Activated T-helper 1 cell treated with anti-CD3 and anti-CD28 coated beads, Interleukin-12 subunit alpha, Interleukin-12 subunit beta, Interleukin-2, Interleukin-4 antibody, amounts not matched to agents 30 ng/mL and 10 ng/mL and 1 ng/mL, durations not matched to agents 14 hours and 24 hours and 36 hours (primary cell): ENCODE measurements at regions not wholly inside any gene's neighbourhood (a gene's known extent, or its start where the extent isn't known, plus 50 kb on each side); places are given as distances from the start of the nearest gene placed in this dataset.
"Not testable (repeated sequence)": the region's sequence is repeated elsewhere in the genome, so short reads cannot be mapped to it uniquely, and the experiment has no call there.

ENCODE experiments used
- DNase-seq: peaks from one replicate; pipeline ENCODE4 v3.0.0; 2021; ENCODE audit warnings: low spot score
- H3K27ac Mint-ChIP-seq: one replicate; pipeline ENCODE4 v1.8.0; 2021; ENCODE audit warnings: mild to moderate bottlenecking, mixed read lengths
- H3K27me3 Mint-ChIP-seq: one replicate; pipeline ENCODE4 v1.8.0; 2022; ENCODE audit warnings: mild to moderate bottlenecking, moderate library complexity, mixed read lengths; ENCODE audit not compliant: insufficient read depth
- H3K36me3 Mint-ChIP-seq: one replicate; pipeline ENCODE4 v1.8.0; 2021; ENCODE audit warnings: low read depth, mixed read lengths
- H3K4me1 Mint-ChIP-seq: one replicate; pipeline ENCODE4 v1.8.0; 2021; ENCODE audit warnings: low read depth, mixed read lengths
- H3K4me3 Mint-ChIP-seq: one replicate; pipeline ENCODE4 v1.8.0; 2021; ENCODE audit warnings: mild to moderate bottlenecking, moderate library complexity, mixed read lengths
- H3K9me3 Mint-ChIP-seq: one replicate; pipeline ENCODE4 v1.8.0; 2021; ENCODE audit warnings: mixed read lengths
- intact Hi-C: fragments of 100-400 bp; cut with micrococcal nuclease; formaldehyde crosslinking; loops from one replicate; pipeline ENCODE4 v1.15.1; 2024

DNA sequence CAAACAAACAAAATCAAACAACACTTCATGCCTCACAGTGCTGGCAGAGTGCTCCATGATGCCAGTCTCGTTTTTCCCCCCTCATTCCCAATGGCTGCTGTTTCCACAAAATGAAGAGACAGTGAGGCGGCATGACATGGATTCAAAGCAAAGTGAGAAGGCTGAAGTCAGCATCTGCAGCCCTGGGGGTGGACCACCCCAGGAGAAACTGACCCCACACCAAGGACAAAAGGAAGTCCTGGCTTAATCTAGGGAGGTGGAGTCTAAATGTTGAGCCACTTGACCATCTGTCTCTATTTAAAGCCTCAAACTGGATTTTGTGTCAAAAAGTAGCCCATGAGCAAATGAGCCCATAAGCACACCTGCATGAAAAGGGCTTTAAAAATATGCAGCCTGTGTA lies 151.2 kb upstream of the RORA start:
- H3K4me3 Mint-ChIP-seq = no peak overlapping the region
- H3K27ac Mint-ChIP-seq = no peak overlapping the region
- H3K27me3 Mint-ChIP-seq = peaks cover 4% of the 10 kb centered on the region
- DNase-seq = no peak
- no peaks in the 10 kb centered on the region for H3K9me3 Mint-ChIP-seq
- H3K4me1 Mint-ChIP-seq = no peaks in the 10 kb centered on the region
- no peaks in the 10 kb centered on the region for H3K36me3 Mint-ChIP-seq
- intact Hi-C loops = no loop called here

GRCh38 chr15:61379005-61379404 lies 149.9 kb upstream of the RORA start:
- intact Hi-C loops = no loop called here
- DNase-seq = no peak
- Mint-ChIP-seq H3K27ac (no peak overlapping the region), H3K36me3 (no peaks in the 10 kb centered on the region), H3K27me3 (peaks cover 5% of the 10 kb centered on the region), H3K4me1 (no peaks in the 10 kb centered on the region), H3K4me3 (no peak overlapping the region), H3K9me3 (no peaks in the 10 kb centered on the region)

DNA sequence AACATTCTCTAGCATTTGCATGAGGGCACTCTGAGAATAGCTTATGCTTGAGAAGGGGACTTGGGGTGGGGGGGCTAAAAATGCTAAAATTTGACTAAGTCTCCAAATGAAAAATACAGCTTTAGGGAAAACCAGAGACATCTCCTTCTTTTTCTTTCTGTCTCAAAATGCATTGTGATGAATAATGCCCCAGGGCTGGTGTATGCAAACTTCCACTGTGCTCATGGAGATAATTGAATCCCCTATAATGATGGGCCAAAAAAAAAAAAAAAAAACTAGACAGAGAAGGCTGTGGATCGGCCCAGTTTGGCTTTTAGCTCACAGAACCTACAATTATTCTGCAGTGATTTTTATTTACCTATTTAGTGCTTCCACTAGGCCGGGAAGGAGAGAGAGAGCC lies 147.9 kb upstream of the RORA start:
- H3K27ac Mint-ChIP-seq = no peak overlapping the region
- no peaks in the 10 kb centered on the region for H3K9me3 Mint-ChIP-seq
- no peak for DNase-seq
- H3K4me3 Mint-ChIP-seq = no peak overlapping the region
- peaks cover 5% of the 10 kb centered on the region for H3K27me3 Mint-ChIP-seq
- H3K4me1 Mint-ChIP-seq = no peaks in the 10 kb centered on the region
- intact Hi-C loops = no loop called here
- no peaks in the 10 kb centered on the region for H3K36me3 Mint-ChIP-seq

- Mint-ChIP-seq H3K27me3 (peaks cover 4% of the 10 kb centered on the region), H3K9me3 (no peaks in the 10 kb centered on the region), H3K4me3 (no peak overlapping the region), H3K36me3 (no peaks in the 10 kb centered on the region), H3K4me1 (no peaks in the 10 kb centered on the region), H3K27ac (no peak overlapping the region)
- intact Hi-C loops = no loop called here
- no peak for DNase-seq
Observed at GRCh38 chr15:61376516-61376915, 147.4 kb upstream of the RORA start.

- Mint-ChIP-seq H3K36me3 (no peaks in the 10 kb centered on the region), H3K4me3 (no peak overlapping the region), H3K27me3 (peaks cover 3% of the 10 kb centered on the region), H3K9me3 (no peaks in the 10 kb centered on the region), H3K4me1 (no peaks in the 10 kb centered on the region), H3K27ac (no peak overlapping the region)
- intact Hi-C loops = no loop called here
- no peak for DNase-seq
Observed at GRCh38 chr15:61374848-61375247, 145.7 kb upstream of the RORA start.

GRCh38 chr15:61367953-61368352 lies 138.9 kb upstream of the RORA start:
- H3K4me1 Mint-ChIP-seq = no peaks in the 10 kb centered on the region
- no peak overlapping the region for H3K4me3 Mint-ChIP-seq
- H3K27ac Mint-ChIP-seq = no peak overlapping the region
- no peaks in the 10 kb centered on the region for H3K36me3 Mint-ChIP-seq
- no peak for DNase-seq
- intact Hi-C loops = no loop called here
- peaks cover 5% of the 10 kb centered on the region for H3K9me3 Mint-ChIP-seq
- H3K27me3 Mint-ChIP-seq = peaks cover 4% of the 10 kb centered on the region

DNA sequence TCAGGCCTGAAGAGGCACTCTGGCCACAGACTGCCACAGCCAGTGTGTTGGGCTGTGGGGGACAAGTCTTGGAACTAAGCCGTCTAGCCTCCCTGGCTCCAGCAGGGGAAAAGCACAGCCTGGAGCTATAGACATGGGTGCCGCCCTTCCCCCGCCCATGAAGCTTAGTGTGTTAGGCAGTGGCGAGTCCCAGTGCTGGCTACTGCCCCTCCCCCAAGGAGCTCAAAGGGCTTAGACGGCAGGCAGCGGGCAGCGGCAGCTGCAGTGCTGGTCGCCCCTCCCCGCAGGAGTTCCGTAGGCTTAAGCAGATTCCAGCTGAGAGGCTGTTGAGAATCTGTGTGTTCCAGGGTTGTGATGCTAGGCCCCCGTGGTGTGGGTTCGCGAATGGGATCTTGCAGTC lies 135.8 kb upstream of the RORA start:
- intact Hi-C loops = no loop called here
- no peak for DNase-seq
- H3K4me1 Mint-ChIP-seq = no peaks in the 10 kb centered on the region
- H3K9me3 Mint-ChIP-seq = peaks cover 5% of the 10 kb centered on the region
- no peak overlapping the region for H3K4me3 Mint-ChIP-seq
- H3K27ac Mint-ChIP-seq = no peak overlapping the region
- no peaks in the 10 kb centered on the region for H3K36me3 Mint-ChIP-seq
- peaks cover 7% of the 10 kb centered on the region for H3K27me3 Mint-ChIP-seq

DNA sequence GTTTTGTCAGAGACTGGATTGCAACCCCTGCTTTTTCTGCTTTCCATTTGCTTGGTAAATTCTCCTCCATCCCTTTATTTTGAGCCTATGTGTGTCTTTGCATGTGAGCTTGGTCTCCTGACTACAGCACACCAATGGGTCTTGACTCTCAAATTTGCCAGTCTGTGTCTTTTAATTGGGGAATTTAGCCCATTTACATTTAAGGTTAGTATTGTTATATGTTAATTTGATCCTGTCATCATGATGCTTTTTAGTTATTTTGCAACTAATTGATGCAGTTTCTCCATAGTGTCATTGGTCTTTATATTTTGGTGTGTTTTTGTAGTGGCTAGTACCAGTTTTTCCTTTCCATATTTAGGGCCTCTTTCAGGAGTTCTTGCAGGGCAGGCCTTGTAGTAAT lies 133.8 kb upstream of the RORA start:
- H3K36me3 Mint-ChIP-seq, H3K27me3 Mint-ChIP-seq, H3K4me1 Mint-ChIP-seq, DNase-seq, H3K9me3 Mint-ChIP-seq, H3K27ac Mint-ChIP-seq, H3K4me3 Mint-ChIP-seq, intact Hi-C loops: not testable (repeated sequence)

DNA sequence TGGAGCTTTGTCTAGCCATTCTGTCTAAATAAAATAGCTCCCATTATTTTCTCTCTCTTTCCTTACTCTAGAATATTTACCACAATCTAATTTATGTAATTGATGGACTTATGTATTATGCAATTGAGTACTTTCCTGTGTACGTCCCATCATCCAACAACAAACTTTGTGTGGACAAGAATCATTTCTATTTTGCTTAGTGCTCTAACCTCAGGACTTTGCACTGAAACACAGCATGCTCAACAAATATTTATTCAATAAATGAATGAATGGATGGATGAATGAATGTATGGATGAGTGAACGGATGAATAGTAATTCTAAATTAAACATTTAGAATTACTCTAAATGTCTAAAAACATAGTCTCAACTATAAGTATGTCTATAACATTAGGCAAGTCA lies 115.2 kb upstream of the RORA start:
- no peak for DNase-seq
- H3K9me3 Mint-ChIP-seq = no peaks in the 10 kb centered on the region
- H3K4me3 Mint-ChIP-seq = no peak overlapping the region
- no peaks in the 10 kb centered on the region for H3K4me1 Mint-ChIP-seq
- no peaks in the 10 kb centered on the region for H3K36me3 Mint-ChIP-seq
- H3K27me3 Mint-ChIP-seq = peaks cover 3% of the 10 kb centered on the region
- intact Hi-C loops = no loop called here
- H3K27ac Mint-ChIP-seq = no peak overlapping the region

- intact Hi-C loops = no loop called here
- Mint-ChIP-seq H3K27me3 (peaks cover 3% of the 10 kb centered on the region), H3K36me3 (no peaks in the 10 kb centered on the region), H3K27ac (no peak overlapping the region), H3K4me1 (no peaks in the 10 kb centered on the region), H3K9me3 (no peaks in the 10 kb centered on the region), H3K4me3 (no peak overlapping the region)
- DNase-seq = no peak
Observed at GRCh38 chr15:61342390-61342789, 113.3 kb upstream of the RORA start.

GRCh38 chr15:61339516-61339915 lies 110.4 kb upstream of the RORA start:
- H3K4me3 Mint-ChIP-seq = no peak overlapping the region
- intact Hi-C loops = no loop called here
- no peak overlapping the region for H3K27ac Mint-ChIP-seq
- H3K36me3 Mint-ChIP-seq = no peaks in the 10 kb centered on the region
- no peak for DNase-seq
- H3K27me3 Mint-ChIP-seq = peaks cover 5% of the 10 kb centered on the region
- H3K4me1 Mint-ChIP-seq = no peaks in the 10 kb centered on the region
- H3K9me3 Mint-ChIP-seq = no peaks in the 10 kb centered on the region

DNA sequence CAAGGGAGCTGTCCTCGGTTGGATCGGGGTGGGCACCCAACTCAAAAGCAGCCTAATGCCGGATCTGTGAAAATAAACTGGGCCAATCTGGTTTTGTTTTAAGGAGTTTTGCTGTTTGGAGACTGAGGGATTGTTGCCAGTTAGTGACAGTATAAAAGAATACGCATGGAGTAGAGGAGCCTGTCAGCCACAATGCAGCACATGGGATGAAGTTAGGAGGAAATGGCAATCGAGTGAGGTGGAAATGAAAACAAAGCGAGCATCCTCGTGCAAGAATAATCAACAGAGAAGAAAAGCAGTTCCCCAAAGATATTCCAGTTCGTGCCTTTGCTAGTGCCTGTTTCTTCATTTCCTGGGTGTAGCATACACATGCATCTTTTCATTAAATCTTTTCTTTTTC lies 108.4 kb upstream of the RORA start:
- no peak for DNase-seq
- no peaks in the 10 kb centered on the region for H3K4me1 Mint-ChIP-seq
- no peak overlapping the region for H3K27ac Mint-ChIP-seq
- peaks cover 2% of the 10 kb centered on the region for H3K27me3 Mint-ChIP-seq
- H3K36me3 Mint-ChIP-seq = no peaks in the 10 kb centered on the region
- H3K4me3 Mint-ChIP-seq = no peak overlapping the region
- intact Hi-C loops = no loop called here
- H3K9me3 Mint-ChIP-seq = no peaks in the 10 kb centered on the region

- H3K36me3 Mint-ChIP-seq = no peaks in the 10 kb centered on the region
- H3K27me3 Mint-ChIP-seq = peaks cover 2% of the 10 kb centered on the region
- no peak overlapping the region for H3K27ac Mint-ChIP-seq
- H3K9me3 Mint-ChIP-seq = no peaks in the 10 kb centered on the region
- H3K4me3 Mint-ChIP-seq = no peak overlapping the region
- intact Hi-C loops = no loop called here
- DNase-seq = no peak
- no peaks in the 10 kb centered on the region for H3K4me1 Mint-ChIP-seq
Observed at GRCh38 chr15:61336026-61336638, 107.0 kb upstream of the RORA start.

GRCh38 chr15:61334714-61335113 lies 105.6 kb upstream of the RORA start:
- H3K36me3 Mint-ChIP-seq, H3K4me3 Mint-ChIP-seq, H3K27me3 Mint-ChIP-seq, DNase-seq, intact Hi-C loops, H3K4me1 Mint-ChIP-seq, H3K9me3 Mint-ChIP-seq, H3K27ac Mint-ChIP-seq: not testable (repeated sequence)
